Cardiac muscle cell (in vitro differentiated cells and primary cell): ENCODE measurements at regions not wholly inside any gene's neighbourhood (a gene's known extent, or its start where the extent isn't known, plus 50 kb on each side); places are given as distances from the start of the nearest gene placed in this dataset.
A peak's percentile ranks its signal among the peaks of the same experiment; 100 is the strongest.

Experiments used
- DNase-seq, 2 donors: peaks; one replicate each; pipeline versions ENCODE4 v3.0.0 to v3.0.0-alpha.2; 2010 to 2017; ENCODE audit warnings: low read depth in 1 of 2, low spot score in 1 of 2
- H3K27ac ChIP-seq: fragments of 200-600 bp; sonication (generic); 2 replicates; pipeline ENCODE4 v1.5.1; 2016
- H3K27me3 ChIP-seq: fragments of 200-600 bp; sonication (generic); 2 replicates; pipeline ENCODE4 v1.6.0; 2016; ENCODE audit warnings: control low read depth
- H3K36me3 ChIP-seq: fragments of 200-600 bp; sonication (generic); 2 replicates; pipeline ENCODE4 v1.5.1; 2016; ENCODE audit warnings: control low read depth
- H3K4me1 ChIP-seq: fragments of 200-600 bp; sonication (generic); 2 replicates; pipeline ENCODE4 v1.8.1; 2017; ENCODE audit warnings: low read depth, mild to moderate bottlenecking, mixed run types
- H3K4me3 ChIP-seq: fragments of 200-600 bp; sonication (generic); 2 replicates; pipeline ENCODE4 v1.5.1; 2016; ENCODE audit warnings: mild to moderate bottlenecking
- H3K9me3 ChIP-seq: fragments of 200-600 bp; sonication (generic); 2 replicates; pipeline ENCODE4 v1.5.1; 2017; ENCODE audit warnings: low read depth, mild to moderate bottlenecking, control low read depth
- CTCF ChIP-seq: IDR thresholded peaks from 2 replicates; pipeline ENCODE4 v1.5.1; 2012; ENCODE audit warnings: low read depth, mild to moderate bottlenecking, low read length

GRCh38 chr12:80038062-80038560 is 61.2 kb upstream of the OTOGL start:
- H3K4me1 ChIP-seq, result peaks cover 6% of the 10 kb centered on the region
- no peak overlapping the region for H3K27ac ChIP-seq
- peak in 1 of 2 donors; percentile 37 for DNase-seq
- H3K9me3 ChIP-seq, result no peaks in the 10 kb centered on the region
- no peak overlapping the region for H3K4me3 ChIP-seq
- no peaks in the 10 kb centered on the region for H3K36me3 ChIP-seq
- no peaks in the 10 kb centered on the region for H3K27me3 ChIP-seq
- no peak for TF ChIP-seq CTCF

- no peak for TF ChIP-seq CTCF
- Histone ChIP-seq H3K36me3 (no peaks in the 10 kb centered on the region), H3K4me3 (no peak overlapping the region), H3K4me1 (peaks cover 2% of the 10 kb centered on the region), H3K27me3 (no peaks in the 10 kb centered on the region), H3K9me3 (no peaks in the 10 kb centered on the region), H3K27ac (no peak overlapping the region)
- DNase-seq, result peak in 1 of 2 donors; percentile 58
Observed at GRCh38 chr12:80033448-80033847, 65.9 kb upstream of the OTOGL start.

GRCh38 chr12:80032946-80033345 is 66.4 kb upstream of the OTOGL start:
- H3K4me3 ChIP-seq, result no peak overlapping the region
- DNase-seq, result no peak
- no peaks in the 10 kb centered on the region for H3K36me3 ChIP-seq
- H3K9me3 ChIP-seq, result no peaks in the 10 kb centered on the region
- H3K27me3 ChIP-seq, result no peaks in the 10 kb centered on the region
- no peak for TF ChIP-seq CTCF
- no peak overlapping the region for H3K27ac ChIP-seq
- H3K4me1 ChIP-seq, result no peaks in the 10 kb centered on the region

- DNase-seq, result no peak
- Histone ChIP-seq H3K4me1 (no peaks in the 10 kb centered on the region), H3K9me3 (no peaks in the 10 kb centered on the region), H3K27ac (no peak overlapping the region), H3K36me3 (no peaks in the 10 kb centered on the region), H3K27me3 (no peaks in the 10 kb centered on the region), H3K4me3 (no peak overlapping the region)
- TF ChIP-seq CTCF, result no peak
Observed at GRCh38 chr12:80031229-80031628, 68.1 kb upstream of the OTOGL start.

GRCh38 chr12:80025638-80026037 is 73.7 kb upstream of the OTOGL start:
- TF ChIP-seq CTCF, result no peak
- no peak for DNase-seq
- Histone ChIP-seq H3K4me1 (no peaks in the 10 kb centered on the region), H3K4me3 (no peak overlapping the region), H3K36me3 (no peaks in the 10 kb centered on the region), H3K9me3 (no peaks in the 10 kb centered on the region), H3K27me3 (no peaks in the 10 kb centered on the region), H3K27ac (no peak overlapping the region)

- DNase-seq, result no peak
- Histone ChIP-seq H3K27ac (no peak overlapping the region), H3K27me3 (no peaks in the 10 kb centered on the region), H3K4me3 (no peak overlapping the region), H3K9me3 (no peaks in the 10 kb centered on the region), H3K36me3 (no peaks in the 10 kb centered on the region), H3K4me1 (no peaks in the 10 kb centered on the region)
- no peak for TF ChIP-seq CTCF
Observed at GRCh38 chr12:80019691-80020090, 79.6 kb upstream of the OTOGL start.
